ENCODE measurements at regions not wholly inside any gene's neighbourhood (a gene's known extent, or its start where the extent isn't known, plus 50 kb on each side); places are given as distances from the start of the nearest gene placed in this dataset.

GRCh38 chr13:83274679-83275078 lies 607.6 kb downstream of the SLITRK1 start:
- H3K4me1 ChIP-seq (ENCODE audit: control insufficient read depth, insufficient read depth, low read length): no peaks in the 10 kb centered on the region
- ChIA-PET SMC1A (ENCODE audit: uncharacterized antibody, unreplicated experiment) (interaction anchor here (0.5 kb wide), 1 partner anchor 382 kb away, joined by 3 read pairs; no protein-coding TSS in a partner anchor), POLR2A (no interaction called here), RAD21 (ENCODE audit: unreplicated experiment) (no interaction called here), CTCF (no interaction called here)
- no peaks in the 10 kb centered on the region for H3K36me3 ChIP-seq (ENCODE audit: control insufficient read depth in 2 of 2, insufficient read depth in 2 of 2, low read length in 1 of 2)
- H3K9me3 ChIP-seq (replicated peaks; ENCODE audit: control insufficient read depth, insufficient read depth, low read length): no peaks in the 10 kb centered on the region
- H4K20me1 ChIP-seq (ENCODE audit: control insufficient read depth, insufficient read depth): no peaks in the 10 kb centered on the region
- TF ChIP-seq ZBTB4 (CRISPR knock-in tag; IDR thresholded peaks at IDR 0.05) (no peak), ZNF24 (IDR thresholded peaks at IDR 0.05) (no peak)
- no TSS peak for BruUV-seq (replicated peaks)
- intact Hi-C loops (cut with micrococcal nuclease; ENCODE audit: unreplicated experiment): no loop called here
- no peak overlapping the region for H3K4me2 ChIP-seq (ENCODE audit: control insufficient read depth, insufficient read depth)
- H2AFZ ChIP-seq (ENCODE audit: control insufficient read depth, low read depth, low read length): no peak overlapping the region
- no peak overlapping the region for H3K9ac ChIP-seq (ENCODE audit: control insufficient read depth, insufficient read depth, low read length)
- no peak overlapping the region for H3K4me3 ChIP-seq
- H3K27ac ChIP-seq (ENCODE audit: control insufficient read depth, insufficient read depth): no peak overlapping the region
- H3K79me2 ChIP-seq (ENCODE audit: control insufficient read depth, insufficient read depth, low read length): no peaks in the 10 kb centered on the region
- no peak for FAIRE-seq
- no peaks in the 10 kb centered on the region for H3K27me3 ChIP-seq (replicated peaks in 1 of 2; ENCODE audit: control insufficient read depth in 2 of 2, insufficient read depth in 2 of 2, low read length in 1 of 2)
- DNase-seq (ENCODE audit: low read depth, low spot score): no peak
- in situ Hi-C loops (cut with MboI): no loop called here
- ATAC-seq: no peak

GRCh38 chr13:83272652-83273240 lies 609.5 kb downstream of the SLITRK1 start:
- WGBS (ENCODE audit: insufficient coverage, insufficient replicate concordance, low lambda C conversion rate, missing lambda C conversion rate): 0% methylated on average over 1 of the region's 1 CpG
- TF ChIP-seq HDAC2 (IDR thresholded peaks at IDR 0.05): no peak
- no peak for TF ChIP-seq NR2C1 (IDR thresholded peaks at IDR 0.05)
- TF ChIP-seq RAD21 (IDR thresholded peaks at IDR 0.05; ENCODE audit: insufficient read depth, low read depth, low read length): no peak
- no peak for TF ChIP-seq CHD1 (IDR thresholded peaks at IDR 0.05; ENCODE audit: low read depth, low read length)
- no peak for TF ChIP-seq USF2 (IDR thresholded peaks at IDR 0.05; ENCODE audit: borderline replicate concordance, low read depth, low read length)
- TF ChIP-seq TCF7 (IDR thresholded peaks at IDR 0.05; ENCODE audit: borderline replicate concordance): no peak
- TF ChIP-seq REST (IDR thresholded peaks at IDR 0.05; ENCODE audit: low read depth, low read length): no peak
- no peak for TF ChIP-seq MAX (IDR thresholded peaks at IDR 0.05; ENCODE audit: low read depth, low read length)
- no peak for TF ChIP-seq EED (IDR thresholded peaks at IDR 0.05; ENCODE audit: low read depth)

More at GRCh38 chr13:83272652-83273240, 609.5 kb downstream of the SLITRK1 start:
- no peaks in the 10 kb centered on the region for H4K20me1 ChIP-seq (ENCODE audit: control insufficient read depth, insufficient read depth)
- H3K36me3 ChIP-seq (ENCODE audit: control insufficient read depth in 2 of 2, insufficient read depth in 2 of 2, low read length in 1 of 2): no peaks in the 10 kb centered on the region
- H3K4me1 ChIP-seq (ENCODE audit: control insufficient read depth, insufficient read depth, low read length): no peaks in the 10 kb centered on the region
- ATAC-seq (no peak), DNase-seq (ENCODE audit: low read depth, low spot score) (no peak), FAIRE-seq (no peak)
- H3K9ac ChIP-seq (ENCODE audit: control insufficient read depth, insufficient read depth, low read length): no peak overlapping the region
- no peak overlapping the region for H3K27ac ChIP-seq (ENCODE audit: control insufficient read depth, insufficient read depth)
- intact Hi-C loops (cut with micrococcal nuclease; ENCODE audit: unreplicated experiment): no loop called here
- no peak overlapping the region for H3K4me2 ChIP-seq (ENCODE audit: control insufficient read depth, insufficient read depth)
- H3K4me3 ChIP-seq: no peak overlapping the region
- ChIA-PET SMC1A (ENCODE audit: uncharacterized antibody, unreplicated experiment) (no interaction called here), RAD21 (ENCODE audit: unreplicated experiment) (no interaction called here), CTCF (no interaction called here), POLR2A (no interaction called here)
- H3K9me3 ChIP-seq (replicated peaks; ENCODE audit: control insufficient read depth, insufficient read depth, low read length): no peaks in the 10 kb centered on the region
- no peak overlapping the region for H2AFZ ChIP-seq (ENCODE audit: control insufficient read depth, low read depth, low read length)
- H3K27me3 ChIP-seq (replicated peaks in 1 of 2; ENCODE audit: control insufficient read depth in 2 of 2, insufficient read depth in 2 of 2, low read length in 1 of 2): no peaks in the 10 kb centered on the region
- no TSS peak for BruUV-seq (replicated peaks)
- no peaks in the 10 kb centered on the region for H3K79me2 ChIP-seq (ENCODE audit: control insufficient read depth, insufficient read depth, low read length)
- in situ Hi-C loops (cut with MboI): no loop called here

All from GM12878 (cell line).